Mucosa of descending colon (tissue), 3 donors: ENCODE measurements at regions not wholly inside any gene's neighbourhood (a gene's known extent, or its start where the extent isn't known, plus 50 kb on each side); places are given as distances from the start of the nearest gene placed in this dataset.

Experiments used
- ATAC-seq: fragments of 200-7000 bp; cut with Tn5 transposase; one replicate; pipeline ENCODE4 v1.9.1; 2020; ENCODE audit warnings: mild to moderate bottlenecking, moderate library complexity
- DNase-seq, 3 donors: peaks; one replicate each; pipeline ENCODE4 v3.0.0-alpha.2; 2020
- H3K36me3 ChIP-seq: fragments of 200-600 bp; one replicate; pipeline ENCODE4 v1.8.0; 2021; ENCODE audit warnings: low read depth, mild to moderate bottlenecking
- H3K4me1 ChIP-seq: fragments of 200-600 bp; one replicate; pipeline ENCODE4 v1.8.0; 2021; ENCODE audit warnings: low read depth, mild to moderate bottlenecking
- H3K4me3 ChIP-seq: fragments of 200-600 bp; one replicate; pipeline ENCODE4 v1.8.0; 2021; ENCODE audit warnings: mild to moderate bottlenecking
- H3K9me3 ChIP-seq: fragments of 200-600 bp; one replicate; pipeline ENCODE4 v1.8.0; 2021; ENCODE audit warnings: mild to moderate bottlenecking
- intact Hi-C, 2 donors: fragments of 100-400 bp; cut with DNase I in 1 of 2; cut with micrococcal nuclease in 1 of 2; formaldehyde crosslinking; loops; one replicate each; pipeline versions ENCODE4 v1.11.0 to v1.11.1; 2022; cut with DNase I, micrococcal nuclease
- TF ChIP-seq, protein P1 (sequence below): fragments of 200-600 bp; IDR thresholded peaks from one replicate; pipeline ENCODE4 v1.8.0; 2022; ENCODE audit warnings: antibody characterized with exemption, mild to moderate bottlenecking
- donor health status: DM: no; HTN: no; CAD: no; lungs with moderate emphysema.
- donor health status: DM: no; HTN: no; CAD: no.
- donor health status: DM: no; HTN: yes; CAD: no.

DNA sequence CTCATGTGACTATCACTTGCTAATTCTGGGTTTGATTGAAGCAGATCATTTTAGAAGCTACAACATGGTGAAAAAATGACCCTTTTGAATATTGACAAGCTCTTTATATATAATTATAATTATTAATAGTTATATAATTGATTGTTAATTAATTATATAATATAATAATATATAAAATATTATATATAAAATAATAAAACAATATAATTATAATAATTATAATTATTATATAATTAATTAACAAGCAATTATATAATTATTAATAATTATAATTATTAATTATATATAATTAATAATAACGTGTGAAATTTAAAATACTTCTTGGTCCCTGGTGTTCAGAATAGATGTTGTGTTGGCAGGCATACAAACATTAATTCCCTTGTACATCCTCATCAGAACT lies 404.1 kb upstream of the CDH19 start:
- intact Hi-C loops, result no loop called here
- DNase-seq (no peak), ATAC-seq (no peak)
- Histone ChIP-seq H3K36me3 (no peaks in the 10 kb centered on the region), H3K4me1 (no peaks in the 10 kb centered on the region), H3K4me3 (no peak overlapping the region), H3K9me3 (no peaks in the 10 kb centered on the region)
- TF ChIP-seq, protein P1, sequence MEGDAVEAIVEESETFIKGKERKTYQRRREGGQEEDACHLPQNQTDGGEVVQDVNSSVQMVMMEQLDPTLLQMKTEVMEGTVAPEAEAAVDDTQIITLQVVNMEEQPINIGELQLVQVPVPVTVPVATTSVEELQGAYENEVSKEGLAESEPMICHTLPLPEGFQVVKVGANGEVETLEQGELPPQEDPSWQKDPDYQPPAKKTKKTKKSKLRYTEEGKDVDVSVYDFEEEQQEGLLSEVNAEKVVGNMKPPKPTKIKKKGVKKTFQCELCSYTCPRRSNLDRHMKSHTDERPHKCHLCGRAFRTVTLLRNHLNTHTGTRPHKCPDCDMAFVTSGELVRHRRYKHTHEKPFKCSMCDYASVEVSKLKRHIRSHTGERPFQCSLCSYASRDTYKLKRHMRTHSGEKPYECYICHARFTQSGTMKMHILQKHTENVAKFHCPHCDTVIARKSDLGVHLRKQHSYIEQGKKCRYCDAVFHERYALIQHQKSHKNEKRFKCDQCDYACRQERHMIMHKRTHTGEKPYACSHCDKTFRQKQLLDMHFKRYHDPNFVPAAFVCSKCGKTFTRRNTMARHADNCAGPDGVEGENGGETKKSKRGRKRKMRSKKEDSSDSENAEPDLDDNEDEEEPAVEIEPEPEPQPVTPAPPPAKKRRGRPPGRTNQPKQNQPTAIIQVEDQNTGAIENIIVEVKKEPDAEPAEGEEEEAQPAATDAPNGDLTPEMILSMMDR, result no peak

DNA sequence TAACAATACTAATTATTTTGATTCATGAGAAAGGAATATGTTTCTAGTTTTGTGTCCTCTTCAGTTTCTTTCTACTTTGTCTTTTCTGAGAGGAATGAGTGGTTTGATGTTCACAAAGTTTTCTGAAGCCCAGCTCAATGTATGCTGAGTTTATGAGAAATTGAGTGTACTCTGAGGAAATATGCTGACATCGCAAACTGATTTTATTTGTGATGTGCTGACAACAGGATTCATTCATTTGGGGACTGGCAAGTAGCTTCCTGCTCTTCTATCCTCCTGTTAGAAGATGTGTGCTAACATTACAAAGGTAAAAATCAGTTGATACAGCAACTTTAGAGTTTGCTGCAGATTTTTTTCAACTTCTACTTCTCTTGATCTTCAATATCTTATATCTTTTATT lies 403.2 kb upstream of the CDH19 start:
- no peak for ATAC-seq
- Histone ChIP-seq H3K4me3 (no peak overlapping the region), H3K36me3 (no peaks in the 10 kb centered on the region), H3K9me3 (no peaks in the 10 kb centered on the region), H3K4me1 (no peaks in the 10 kb centered on the region)
- TF ChIP-seq, protein P1, result no peak
- DNase-seq, result no peak
- intact Hi-C loops, result no loop called here

DNA sequence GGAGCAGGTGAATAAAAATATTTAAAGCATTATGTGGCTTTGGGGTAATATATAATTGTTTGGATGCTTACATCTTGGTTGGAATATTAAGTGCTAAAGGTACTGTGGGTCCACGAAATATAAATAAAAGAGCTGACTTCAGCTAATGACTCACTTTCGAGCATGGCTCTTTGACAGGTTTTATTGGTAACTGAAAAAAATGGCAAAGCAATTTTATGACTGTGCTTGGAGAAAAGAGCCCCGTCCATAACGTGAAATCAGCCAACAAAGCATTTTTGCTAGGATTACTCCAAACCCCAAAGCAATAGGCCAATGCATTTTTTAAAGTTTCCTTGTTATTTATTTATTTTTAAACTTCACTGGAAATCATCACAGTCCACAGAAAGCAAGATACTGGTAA lies 397.2 kb upstream of the CDH19 start:
- ATAC-seq (no peak), DNase-seq (no peak)
- no peaks in the 10 kb centered on the region for H3K4me1 ChIP-seq
- H3K36me3 ChIP-seq, result no peaks in the 10 kb centered on the region
- intact Hi-C loops, result no loop called here
- TF ChIP-seq, protein P1, result no peak
- no peaks in the 10 kb centered on the region for H3K9me3 ChIP-seq
- no peak overlapping the region for H3K4me3 ChIP-seq

DNA sequence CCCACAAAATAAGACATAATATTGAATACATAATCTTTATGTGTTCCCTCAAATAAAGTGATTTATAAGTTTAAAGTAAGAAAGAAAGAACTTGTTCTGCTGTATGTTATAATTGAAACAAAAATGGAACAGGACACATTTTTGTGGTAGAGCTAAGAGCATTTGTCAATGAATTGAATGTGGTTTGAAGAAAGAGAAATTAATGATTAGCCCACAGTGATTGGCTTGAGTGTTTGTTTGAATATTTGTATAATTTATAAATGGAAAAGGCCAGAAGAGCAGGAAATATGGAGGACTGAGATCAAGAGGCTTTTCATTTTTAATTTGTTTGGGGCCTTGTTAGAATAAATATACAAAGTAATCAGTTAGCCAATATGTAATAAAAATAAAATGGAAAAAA lies 395.1 kb upstream of the CDH19 start:
- Histone ChIP-seq H3K4me3 (no peak overlapping the region), H3K36me3 (no peaks in the 10 kb centered on the region), H3K4me1 (no peaks in the 10 kb centered on the region), H3K9me3 (no peaks in the 10 kb centered on the region)
- intact Hi-C loops, result no loop called here
- TF ChIP-seq, protein P1, result no peak
- ATAC-seq (no peak), DNase-seq (no peak)

DNA sequence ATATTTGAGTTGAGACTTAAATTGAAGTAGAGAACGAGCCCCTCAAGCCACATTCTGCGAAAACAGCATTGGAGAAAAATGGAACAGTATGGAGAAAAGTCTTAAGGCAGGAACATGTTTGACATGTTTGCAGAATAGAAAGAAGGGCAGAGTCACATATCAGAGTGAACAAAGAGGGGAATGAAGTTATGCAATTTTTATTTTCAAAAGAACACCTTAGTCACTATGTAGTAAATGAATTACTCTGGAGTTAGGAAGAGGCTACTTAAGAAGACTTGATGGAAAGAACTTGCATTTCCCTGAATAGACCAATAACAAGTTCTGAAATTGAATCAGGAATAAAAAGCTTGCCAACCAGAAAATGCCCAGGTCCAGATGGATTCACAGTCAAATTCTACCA lies 391.4 kb upstream of the CDH19 start:
- no peaks in the 10 kb centered on the region for H3K4me1 ChIP-seq
- no peaks in the 10 kb centered on the region for H3K9me3 ChIP-seq
- DNase-seq (no peak), ATAC-seq (no peak)
- H3K4me3 ChIP-seq, result no peak overlapping the region
- intact Hi-C loops, result no loop called here
- H3K36me3 ChIP-seq, result no peaks in the 10 kb centered on the region
- TF ChIP-seq, protein P1, result no peak

DNA sequence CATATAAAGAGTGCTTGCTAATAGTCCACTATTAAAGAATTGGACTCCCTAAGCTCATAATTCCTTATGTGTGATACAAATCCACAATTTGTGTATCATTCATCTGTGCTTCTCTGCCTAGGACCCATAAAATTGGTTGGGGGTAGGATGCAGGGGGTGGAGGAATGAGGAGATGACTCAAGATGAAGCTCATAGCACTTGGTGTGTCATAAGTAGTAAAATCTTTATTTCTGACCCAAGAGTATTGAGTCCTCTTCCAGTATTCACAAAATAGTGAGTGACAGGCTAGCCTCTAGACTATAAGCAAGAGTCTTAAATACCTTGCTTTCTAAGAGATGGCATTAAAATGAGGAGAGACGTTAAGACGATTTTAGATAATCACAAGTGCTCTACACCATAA lies 390.9 kb upstream of the CDH19 start:
- ATAC-seq (no peak), DNase-seq (no peak)
- no peaks in the 10 kb centered on the region for H3K4me1 ChIP-seq
- intact Hi-C loops, result no loop called here
- no peak overlapping the region for H3K4me3 ChIP-seq
- no peaks in the 10 kb centered on the region for H3K36me3 ChIP-seq
- no peaks in the 10 kb centered on the region for H3K9me3 ChIP-seq
- TF ChIP-seq, protein P1, result no peak
